IPS DF 19.7 (cell line): ENCODE measurements at regions not wholly inside any gene's neighbourhood (a gene's known extent, or its start where the extent isn't known, plus 50 kb on each side); places are given as distances from the start of the nearest gene placed in this dataset.

Source experiments
- DNase-seq: peaks from one replicate; pipeline ENCODE4 v3.0.0-alpha.2; 2013; ENCODE audit warnings: low read depth, low spot score

DNA sequence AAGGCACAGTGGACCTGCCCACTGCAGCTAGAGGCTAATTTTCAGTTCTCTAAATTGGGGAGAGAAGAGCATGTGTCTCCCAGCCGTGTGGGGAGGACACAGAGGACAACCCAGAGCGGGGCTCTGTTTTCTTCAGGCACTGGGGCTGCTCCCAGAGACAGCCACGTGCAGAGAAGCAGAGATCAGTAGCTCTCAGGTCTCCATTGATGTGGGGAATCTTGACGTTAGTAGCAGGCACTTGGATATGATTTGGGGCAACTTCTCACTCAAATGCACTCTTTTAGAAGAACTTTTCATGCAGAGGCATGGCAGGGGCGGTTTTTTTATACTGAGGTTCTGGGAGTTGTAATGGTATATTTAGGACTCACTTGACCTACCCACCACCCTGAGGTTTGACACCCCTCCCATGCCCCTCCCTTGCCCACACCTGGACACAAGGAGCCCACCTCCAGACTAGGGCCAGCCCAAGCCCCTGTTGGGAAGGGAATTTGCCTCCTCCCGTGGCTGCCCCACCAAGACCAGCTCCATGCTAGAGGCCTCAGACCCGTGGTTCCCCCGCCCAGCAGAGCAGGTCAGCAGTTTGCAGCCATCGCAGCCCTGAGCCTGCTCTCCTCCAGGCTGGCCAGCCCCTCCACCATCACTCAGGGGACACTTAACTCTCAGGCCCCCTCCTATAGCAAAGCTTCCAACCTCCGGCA is 94.2 kb upstream of the RTL6 start:
- DNase-seq: no peak

GRCh38 chr22:44591146-44591790 is 93.2 kb upstream of the RTL6 start:
- no peak for DNase-seq

DNA sequence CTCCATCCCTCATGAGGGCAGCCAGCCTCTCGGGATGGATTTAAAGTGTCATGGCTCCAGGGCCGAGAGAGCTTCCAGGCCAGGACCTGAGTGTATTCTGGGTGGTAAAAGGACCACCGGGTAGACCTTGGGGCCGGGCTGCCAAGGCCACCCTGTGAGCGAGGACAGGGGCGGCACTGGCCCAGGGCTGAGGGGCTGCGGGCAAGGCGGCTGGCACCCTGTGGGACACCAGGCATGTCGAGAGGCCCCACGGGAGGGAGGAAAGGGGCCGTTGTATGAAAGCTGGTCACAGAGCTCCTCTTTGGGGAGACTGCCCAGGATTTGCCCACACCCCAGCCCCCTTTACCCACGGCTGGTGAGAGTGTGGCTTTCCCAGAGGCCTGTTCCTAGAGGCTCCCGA is 92.3 kb upstream of the RTL6 start:
- no peak for DNase-seq

DNA sequence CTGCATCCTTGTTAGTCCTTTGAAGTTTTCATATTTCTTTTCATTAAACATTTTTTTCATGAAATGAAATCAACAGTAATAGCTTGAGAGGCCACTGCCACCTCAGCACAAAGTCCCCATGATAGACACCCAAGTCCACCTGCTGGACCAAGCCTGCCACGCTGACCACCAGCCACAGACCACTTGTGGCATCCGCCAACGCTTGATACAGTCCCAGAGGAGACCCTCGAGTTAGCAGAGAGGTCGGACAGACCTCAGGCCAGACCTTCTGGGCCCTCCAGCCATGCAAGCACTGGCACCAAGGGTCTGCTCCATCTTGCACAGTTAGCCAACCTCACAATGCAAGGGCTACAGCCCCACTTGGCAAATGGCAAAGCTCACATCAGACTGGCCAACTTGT is 91.8 kb upstream of the RTL6 start:
- no peak for DNase-seq

GRCh38 chr22:44588348-44588747 is 90.3 kb upstream of the RTL6 start:
- DNase-seq: no peak

DNA sequence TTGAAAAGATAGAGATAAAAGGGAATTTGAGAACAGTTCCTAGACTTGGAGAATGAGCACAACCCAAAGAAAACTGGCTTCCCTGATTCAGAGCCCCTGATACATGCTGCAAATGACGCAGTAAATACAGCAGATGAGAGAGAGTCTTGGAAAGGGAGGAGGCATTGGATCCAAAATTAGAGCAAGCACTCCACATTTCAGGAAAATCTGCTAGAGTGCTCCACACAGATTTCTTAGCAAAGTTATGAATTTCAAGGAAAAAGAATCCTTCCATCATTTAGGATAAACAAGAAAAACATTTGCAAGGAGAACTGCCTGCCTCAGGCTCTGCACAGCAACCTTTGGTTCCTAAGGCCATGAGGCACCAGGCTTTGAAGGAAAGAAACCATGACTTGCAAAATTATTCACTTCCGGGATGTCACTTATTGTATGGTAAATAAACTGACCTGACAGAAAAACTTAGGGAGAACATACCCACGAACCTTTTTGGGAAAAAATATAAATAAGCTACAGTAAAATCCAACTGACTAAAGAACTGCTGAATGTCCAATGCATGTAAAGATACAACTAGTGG is 89.8 kb upstream of the RTL6 start:
- DNase-seq: no peak

DNA sequence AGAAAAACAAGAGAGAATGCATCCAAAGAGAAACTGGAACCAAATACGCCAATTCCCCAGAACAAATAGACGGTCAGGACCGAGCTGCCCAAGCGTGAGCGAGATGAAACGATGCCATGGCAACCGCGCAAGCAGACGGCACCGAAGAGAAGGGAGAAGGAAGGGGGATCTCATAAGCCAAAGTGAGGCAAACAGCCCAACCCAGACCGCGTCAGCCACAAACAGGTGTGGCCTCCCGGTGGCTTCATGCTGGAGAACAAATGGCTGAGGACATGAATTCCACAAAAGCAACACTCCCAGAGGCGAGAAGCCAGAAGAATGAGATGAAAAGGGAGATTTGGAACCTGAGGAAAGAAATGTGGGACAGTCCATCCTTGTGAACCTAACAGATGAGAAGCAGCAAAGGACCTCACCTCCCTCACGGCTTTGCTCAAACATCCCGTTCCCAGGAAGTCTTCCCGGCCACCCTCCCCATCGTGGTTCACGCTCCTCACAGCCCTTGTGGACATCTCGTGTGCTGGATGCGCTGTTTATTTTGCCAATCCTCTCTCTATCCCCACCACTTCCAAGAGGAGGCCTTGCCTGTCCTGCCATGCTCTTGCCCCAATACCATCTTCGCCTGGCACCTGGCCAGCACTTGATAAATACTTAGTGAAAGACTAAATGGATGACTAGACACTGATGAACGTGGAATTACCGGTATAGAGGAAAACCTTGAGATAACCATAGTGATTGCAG is 89.1 kb upstream of the RTL6 start:
- DNase-seq: no peak

DNA sequence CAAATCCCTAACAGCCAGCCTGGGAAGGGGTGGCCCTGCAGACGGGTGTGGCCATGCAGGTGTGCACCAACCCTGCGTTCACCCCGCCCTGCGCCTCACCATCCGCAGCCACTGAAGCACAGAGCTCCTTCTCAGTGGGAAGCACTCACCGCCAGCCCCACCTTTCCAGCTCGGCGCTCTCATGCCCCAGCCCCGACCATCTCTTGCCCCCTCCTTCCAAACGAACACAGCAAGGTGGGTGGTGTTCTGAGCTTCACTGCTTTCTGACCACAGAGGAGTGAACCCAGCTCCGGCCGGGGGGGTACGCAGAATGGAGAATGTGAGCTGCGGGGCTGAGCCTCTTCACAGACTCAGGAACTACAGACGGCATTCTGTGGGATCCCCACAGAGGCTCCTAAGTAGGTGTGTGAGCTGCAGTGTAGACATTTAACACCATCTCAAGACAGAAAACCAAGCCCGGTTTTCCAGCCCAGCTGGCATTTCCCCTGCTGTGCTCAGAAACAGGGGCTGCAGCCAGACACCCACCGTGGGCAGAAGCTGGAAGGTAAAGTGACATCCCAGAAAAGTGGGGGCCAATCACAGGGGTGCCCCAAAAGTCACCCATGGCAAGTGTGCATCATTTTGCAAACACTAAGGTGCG is 88.4 kb upstream of the RTL6 start:
- DNase-seq: no peak

GRCh38 chr22:44585559-44586350 is 87.7 kb upstream of the RTL6 start:
- DNase-seq: no peak

DNA sequence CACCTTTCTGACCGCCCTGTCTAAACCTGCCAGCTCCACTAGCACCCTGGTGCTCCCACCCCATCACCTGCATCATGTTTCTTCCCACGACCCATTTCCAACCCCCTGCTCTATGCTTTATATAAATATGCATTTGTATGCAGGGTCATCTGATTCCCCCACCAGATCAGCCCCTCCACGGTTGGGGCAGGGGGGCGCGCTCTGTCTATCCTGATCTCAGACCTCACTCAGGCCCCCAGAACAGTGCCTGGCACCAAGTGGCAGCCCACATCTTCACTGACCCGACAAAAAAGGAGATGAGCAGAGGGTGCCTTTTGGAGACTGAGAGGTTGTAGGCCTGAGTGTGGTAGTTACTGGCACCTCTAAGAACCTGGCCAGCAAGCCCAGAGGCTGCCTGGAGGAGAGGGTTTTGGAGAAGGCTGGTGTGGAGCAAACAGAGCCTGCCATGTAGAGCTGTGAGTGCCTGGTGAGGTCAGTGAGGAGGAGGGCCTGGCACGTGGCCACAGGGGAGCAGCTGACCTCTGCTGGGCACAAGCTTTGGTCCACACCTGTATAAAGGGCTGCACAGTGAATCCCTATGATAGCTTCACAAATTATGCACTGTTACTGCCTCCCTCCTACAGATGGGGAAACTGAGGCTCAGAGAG is 86.3 kb upstream of the RTL6 start:
- DNase-seq: no peak

- DNase-seq: no peak
These were observed 85.8 kb upstream of the RTL6 start for GRCh38 chr22:44583854-44584253.

- DNase-seq: no peak
These were observed 85.2 kb upstream of the RTL6 start for GRCh38 chr22:44583061-44583760.

DNA sequence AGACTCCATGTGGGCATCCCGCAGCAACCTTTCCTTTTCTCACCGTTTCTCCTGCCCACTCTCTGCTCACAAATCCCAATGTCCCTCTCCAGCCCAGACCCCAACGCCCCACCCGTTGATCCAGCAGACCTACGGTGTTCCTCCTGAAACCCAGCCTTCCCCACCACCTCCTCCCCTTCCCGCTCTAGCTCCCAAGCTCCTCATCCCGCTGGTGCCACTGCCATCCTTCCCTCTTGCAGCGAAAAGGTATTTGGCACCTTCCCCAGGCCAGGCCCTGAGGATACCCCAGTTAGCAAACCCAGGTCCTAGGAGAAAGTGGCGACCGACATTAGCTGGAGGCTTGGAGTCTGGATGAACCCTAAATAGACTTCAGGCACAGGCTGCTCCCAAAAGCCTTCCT is 84.0 kb upstream of the RTL6 start:
- DNase-seq: no peak

DNA sequence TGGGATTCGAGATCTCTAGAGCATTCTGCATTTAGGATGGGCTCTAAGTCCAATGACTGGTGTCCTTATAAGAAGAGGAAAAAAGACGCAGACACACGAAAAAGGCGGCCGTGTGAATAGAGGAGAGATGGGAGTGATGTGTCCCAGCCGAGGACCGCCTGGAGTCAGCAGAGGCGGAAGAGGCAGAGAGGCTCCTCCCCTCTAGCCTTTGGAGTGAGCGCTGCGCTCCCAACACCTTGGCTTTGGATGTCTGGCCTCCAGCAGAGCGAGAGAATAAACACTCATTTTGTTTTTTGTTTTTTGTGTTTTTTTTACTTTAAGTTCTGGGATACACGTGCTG is 83.0 kb upstream of the RTL6 start:
- no peak for DNase-seq

GRCh38 chr22:44580176-44581095 is 82.4 kb upstream of the RTL6 start:
- no peak for DNase-seq

DNA sequence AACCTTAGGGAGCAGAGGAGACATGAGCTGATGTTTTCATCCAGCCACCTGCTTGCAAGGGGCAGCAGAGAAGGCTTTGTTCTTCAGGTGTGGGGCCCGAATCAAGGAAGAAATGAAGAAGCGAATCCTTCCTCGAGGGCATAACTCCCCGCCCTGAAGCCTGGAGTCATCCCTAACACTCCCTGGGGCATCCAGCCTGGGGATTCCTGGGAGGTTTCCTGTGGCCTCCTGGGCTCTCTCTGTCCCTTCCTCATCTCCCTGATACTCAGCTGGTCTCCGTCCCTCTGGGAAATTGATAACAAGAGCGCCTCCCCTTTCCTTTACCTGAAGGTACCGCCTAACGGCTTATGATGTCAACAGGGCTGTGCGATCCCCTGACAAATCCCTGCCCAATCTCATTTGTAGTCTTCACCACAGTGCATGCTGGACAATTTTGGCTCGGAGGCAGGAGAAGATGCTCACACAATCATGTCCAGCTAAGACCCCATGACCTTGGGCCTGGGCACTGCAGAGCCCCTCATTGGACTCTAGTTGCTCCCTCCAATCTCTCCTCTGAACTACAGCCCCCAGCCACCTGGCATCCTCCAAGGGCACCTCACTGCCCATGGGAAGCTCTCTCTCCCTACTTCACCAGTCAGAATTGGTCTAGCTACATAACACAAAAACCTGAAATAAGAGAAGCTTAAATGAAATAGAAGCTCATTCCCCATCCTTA is 80.6 kb upstream of the RTL6 start:
- no peak for DNase-seq

DNA sequence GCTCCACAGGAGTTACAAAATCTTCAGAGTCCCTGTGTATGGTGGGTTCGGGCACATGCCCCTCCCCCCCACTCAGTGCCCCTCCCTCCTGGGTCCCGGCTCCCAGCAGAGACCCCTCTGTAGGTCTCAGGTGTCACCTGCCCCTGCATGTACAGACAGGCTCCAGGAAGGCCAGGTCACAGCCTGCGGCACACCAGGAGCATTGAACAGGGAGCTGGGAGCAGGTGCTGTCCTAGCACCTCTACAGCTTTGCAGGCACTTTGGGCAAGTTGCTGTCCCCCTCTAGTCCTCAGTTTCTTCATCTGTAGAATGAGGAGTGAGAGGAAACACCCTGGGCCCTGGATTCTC is 80.1 kb upstream of the RTL6 start:
- no peak for DNase-seq

- DNase-seq: no peak
These were observed 79.5 kb upstream of the RTL6 start for GRCh38 chr22:44577391-44578109.
